MCF 10A (cell line): ENCODE measurements at regions not wholly inside any gene's neighbourhood (a gene's known extent, or its start where the extent isn't known, plus 50 kb on each side); places are given as distances from the start of the nearest gene placed in this dataset.

ENCODE experiments used
- BruUV-seq: library from RNA; stranded (reverse); fragments of 400-500 nt; replicated peaks from 2 replicates; lab custom pipeline; 2021; lab: Mats Ljungman, UMichigan
- CTCF ChIA-PET: fragments of 300-600 bp; sonication (Branson Sonifier 250); formaldehyde crosslinking; extraction: SDS; loops from one replicate; lab custom pipeline; 2021; ENCODE audit warnings: antibody characterized with exemption, inconsistent platforms; lab: Yijun Ruan, JAX
- POLR2A ChIA-PET: fragments of 300-600, 350-650 bp; sonication (Branson Sonifier 250); formaldehyde crosslinking; extraction: SDS; loops from one replicate; lab custom pipeline; 2020; ENCODE audit warnings: antibody characterized with exemption, inconsistent platforms; lab: Yijun Ruan, JAX
- DNase-seq: peaks from one replicate; pipeline ENCODE4 v3.0.0-alpha.2; 2018; ENCODE audit not compliant: unreplicated experiment
- H3K27ac Mint-ChIP-seq: one replicate; pipeline ENCODE4 v1.8.0; 2022; ENCODE audit warnings: mild to moderate bottlenecking, low read depth, mixed read lengths; ENCODE audit not compliant: unreplicated experiment
- H3K27me3 Mint-ChIP-seq: one replicate; pipeline ENCODE4 v1.8.0; 2022; ENCODE audit warnings: mixed read lengths; ENCODE audit not compliant: insufficient read depth, unreplicated experiment
- H3K36me3 Mint-ChIP-seq: one replicate; pipeline ENCODE4 v1.8.0; 2022; ENCODE audit warnings: mild to moderate bottlenecking, moderate library complexity, mixed read lengths; ENCODE audit not compliant: insufficient read depth, unreplicated experiment
- H3K4me1 Mint-ChIP-seq: one replicate; pipeline ENCODE4 v1.8.0; 2022; ENCODE audit warnings: mixed read lengths; ENCODE audit not compliant: insufficient read depth, unreplicated experiment
- H3K4me3 Mint-ChIP-seq: one replicate; pipeline ENCODE4 v1.8.0; 2022; ENCODE audit warnings: mild to moderate bottlenecking, moderate library complexity, mixed read lengths; ENCODE audit not compliant: unreplicated experiment
- H3K9me3 Mint-ChIP-seq: one replicate; pipeline ENCODE4 v1.8.0; 2022; ENCODE audit warnings: mixed read lengths; ENCODE audit not compliant: unreplicated experiment
- intact Hi-C: fragments of 100-400 bp; cut with micrococcal nuclease; formaldehyde crosslinking; loops from 2 replicates; pipeline ENCODE4 v1.14.1; 2022
- TF ChIP-seq, protein P1 (sequence below): fragments of 200-600 bp; IDR thresholded peaks from one replicate; pipeline ENCODE4 v1.8.0; 2022; ENCODE audit warnings: antibody characterized with exemption, mild to moderate bottlenecking; ENCODE audit not compliant: unreplicated experiment

DNA sequence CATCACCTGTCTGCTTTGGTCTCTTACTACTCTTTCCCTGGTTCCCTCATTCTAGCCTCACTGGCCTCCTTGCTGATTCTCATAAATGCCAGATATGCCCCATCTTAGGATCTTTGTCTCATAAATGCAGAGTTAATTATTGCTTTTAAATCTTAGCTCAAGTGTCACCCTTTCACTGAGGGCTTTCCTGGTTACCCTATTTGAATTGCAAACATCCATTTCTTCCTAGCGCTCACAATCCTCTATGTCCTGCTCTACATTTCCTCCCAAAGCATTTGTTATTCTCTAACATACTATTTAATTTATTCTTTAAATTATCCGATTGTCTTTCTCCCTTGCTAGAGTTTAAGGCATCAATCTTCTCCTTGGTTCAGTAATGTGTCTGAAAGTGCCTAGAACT lies 296.5 kb upstream of the ADGRL4 start:
- no peaks in the 10 kb centered on the region for H3K36me3 Mint-ChIP-seq
- TF ChIP-seq, protein P1, sequence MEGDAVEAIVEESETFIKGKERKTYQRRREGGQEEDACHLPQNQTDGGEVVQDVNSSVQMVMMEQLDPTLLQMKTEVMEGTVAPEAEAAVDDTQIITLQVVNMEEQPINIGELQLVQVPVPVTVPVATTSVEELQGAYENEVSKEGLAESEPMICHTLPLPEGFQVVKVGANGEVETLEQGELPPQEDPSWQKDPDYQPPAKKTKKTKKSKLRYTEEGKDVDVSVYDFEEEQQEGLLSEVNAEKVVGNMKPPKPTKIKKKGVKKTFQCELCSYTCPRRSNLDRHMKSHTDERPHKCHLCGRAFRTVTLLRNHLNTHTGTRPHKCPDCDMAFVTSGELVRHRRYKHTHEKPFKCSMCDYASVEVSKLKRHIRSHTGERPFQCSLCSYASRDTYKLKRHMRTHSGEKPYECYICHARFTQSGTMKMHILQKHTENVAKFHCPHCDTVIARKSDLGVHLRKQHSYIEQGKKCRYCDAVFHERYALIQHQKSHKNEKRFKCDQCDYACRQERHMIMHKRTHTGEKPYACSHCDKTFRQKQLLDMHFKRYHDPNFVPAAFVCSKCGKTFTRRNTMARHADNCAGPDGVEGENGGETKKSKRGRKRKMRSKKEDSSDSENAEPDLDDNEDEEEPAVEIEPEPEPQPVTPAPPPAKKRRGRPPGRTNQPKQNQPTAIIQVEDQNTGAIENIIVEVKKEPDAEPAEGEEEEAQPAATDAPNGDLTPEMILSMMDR, result no peak
- DNase-seq, result no peak
- no peak overlapping the region for H3K4me3 Mint-ChIP-seq
- no peaks in the 10 kb centered on the region for H3K27me3 Mint-ChIP-seq
- BruUV-seq, result no TSS peak
- H3K27ac Mint-ChIP-seq, result no peak overlapping the region
- intact Hi-C loops, result no loop called here
- POLR2A ChIA-PET, result interaction anchor here (0.7 kb wide), 1 partner anchor 20 kb away, joined by 3 read pairs; no protein-coding TSS in a partner anchor
- H3K4me1 Mint-ChIP-seq, result peaks cover 9% of the 10 kb centered on the region
- CTCF ChIA-PET, result interaction anchor here (1.1 kb wide), 1 partner anchor 17 kb away, joined by 3 read pairs; no protein-coding TSS in a partner anchor
- H3K9me3 Mint-ChIP-seq, result no peaks in the 10 kb centered on the region

DNA sequence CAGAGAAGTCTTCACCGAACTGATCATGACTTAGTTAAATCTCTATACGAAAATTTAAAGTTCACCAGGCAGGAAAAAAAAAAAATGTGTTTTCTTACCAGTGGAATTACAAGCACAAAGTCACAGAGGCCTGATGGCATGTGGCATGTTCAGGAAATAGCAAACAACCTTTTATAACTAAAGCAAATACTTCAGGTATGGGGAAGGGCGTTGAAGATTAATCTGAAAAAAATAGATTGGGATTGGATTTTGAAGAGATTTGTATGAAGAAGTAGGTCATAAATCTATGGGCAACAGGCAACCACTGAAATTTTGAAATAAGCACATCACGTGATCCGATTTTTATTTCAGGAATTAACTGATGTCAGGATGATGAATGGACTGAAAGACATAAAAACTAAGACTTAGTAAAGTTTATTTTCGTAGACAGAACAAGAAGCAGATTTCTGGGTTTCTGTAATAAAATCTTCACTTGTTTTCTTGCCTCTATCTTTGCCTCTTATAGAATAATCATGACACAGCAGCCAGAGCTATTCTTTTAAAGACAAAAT lies 295.9 kb upstream of the ADGRL4 start:
- TF ChIP-seq, protein P1, result no peak
- Mint-ChIP-seq H3K27me3 (no peaks in the 10 kb centered on the region), H3K4me3 (no peak overlapping the region), H3K4me1 (peaks cover 9% of the 10 kb centered on the region), H3K27ac (no peak overlapping the region), H3K9me3 (no peaks in the 10 kb centered on the region), H3K36me3 (no peaks in the 10 kb centered on the region)
- no TSS peak for BruUV-seq
- ChIA-PET CTCF (interaction anchor here (1.1 kb wide), 1 partner anchor 17 kb away, joined by 3 read pairs; no protein-coding TSS in a partner anchor), POLR2A (interaction anchor here (0.7 kb wide), 1 partner anchor 21 kb away, joined by 3 read pairs; no protein-coding TSS in a partner anchor)
- intact Hi-C loops, result no loop called here
- DNase-seq, result no peak

DNA sequence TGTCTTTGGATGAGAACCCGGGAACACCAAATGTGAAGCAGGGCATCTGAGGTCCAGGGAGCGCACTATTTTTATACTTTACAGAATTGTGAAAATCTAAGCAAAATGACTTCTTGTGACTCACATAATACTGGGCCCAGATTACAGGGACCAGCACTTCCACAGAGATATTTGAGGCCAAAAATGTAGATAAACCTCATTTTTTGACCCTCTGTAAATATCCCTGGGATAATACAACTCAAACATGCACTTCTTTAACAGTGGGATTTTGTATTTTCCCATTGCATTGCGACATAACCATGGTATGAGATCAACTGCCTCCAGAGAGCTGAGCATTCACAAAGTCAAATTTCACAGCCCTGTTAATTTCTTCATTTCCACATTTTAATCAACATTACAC lies 289.4 kb upstream of the ADGRL4 start:
- H3K27ac Mint-ChIP-seq, result no peak overlapping the region
- H3K4me3 Mint-ChIP-seq, result no peak overlapping the region
- no peaks in the 10 kb centered on the region for H3K9me3 Mint-ChIP-seq
- intact Hi-C loops, result no loop called here
- POLR2A ChIA-PET, result no interaction called here
- no peaks in the 10 kb centered on the region for H3K36me3 Mint-ChIP-seq
- H3K4me1 Mint-ChIP-seq, result peaks cover 6% of the 10 kb centered on the region
- no peaks in the 10 kb centered on the region for H3K27me3 Mint-ChIP-seq
- TF ChIP-seq, protein P1, result no peak
- CTCF ChIA-PET, result no interaction called here
- DNase-seq, result peak; percentile 19
- no TSS peak for BruUV-seq

DNA sequence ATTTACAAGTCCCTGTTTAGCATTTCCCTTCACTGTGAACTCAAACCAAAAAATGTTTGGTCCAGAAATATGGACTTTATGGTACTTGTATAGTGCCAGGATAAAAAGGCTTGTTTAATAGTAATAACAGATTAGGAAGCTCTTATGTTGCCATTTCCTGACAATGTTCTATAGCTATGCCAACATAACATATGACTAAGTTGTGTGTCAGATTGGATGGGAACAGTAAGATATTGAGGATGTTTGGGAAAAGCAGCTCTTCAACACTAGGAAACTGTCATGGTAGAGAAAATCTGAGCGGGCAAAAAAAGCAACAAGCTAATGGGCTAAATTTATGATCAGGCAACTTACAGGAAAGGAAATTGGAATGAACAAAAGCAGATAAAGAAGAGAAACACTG lies 287.1 kb upstream of the ADGRL4 start:
- BruUV-seq, result no TSS peak
- no peaks in the 10 kb centered on the region for H3K36me3 Mint-ChIP-seq
- peaks cover 6% of the 10 kb centered on the region for H3K4me1 Mint-ChIP-seq
- DNase-seq, result peak; percentile 47
- POLR2A ChIA-PET, result interaction anchor here (0.7 kb wide), 1 partner anchor 8 kb away, joined by 3 read pairs; no protein-coding TSS in a partner anchor
- intact Hi-C loops, result no loop called here
- CTCF ChIA-PET, result interaction anchor here (0.5 to 0.6 kb wide), 2 partner anchors 26 to 913 kb away, joined by 3 read pairs; no protein-coding TSS in a partner anchor
- TF ChIP-seq, protein P1, result no peak
- no peak overlapping the region for H3K4me3 Mint-ChIP-seq
- no peaks in the 10 kb centered on the region for H3K27me3 Mint-ChIP-seq
- H3K9me3 Mint-ChIP-seq, result no peaks in the 10 kb centered on the region
- H3K27ac Mint-ChIP-seq, result peak overlapping the region; percentile 2
